ENCODE measurements at regions not wholly inside any gene's neighbourhood (a gene's known extent, or its start where the extent isn't known, plus 50 kb on each side); places are given as distances from the start of the nearest gene placed in this dataset.

- no peaks in the 10 kb centered on the region for H3K36me3 ChIP-seq (ENCODE audit: control insufficient read depth, insufficient read depth, low read length)
- H3K4me2 ChIP-seq (ENCODE audit: extremely low read depth, insufficient read depth, low read length): no peak overlapping the region
- H3K4me1 ChIP-seq (ENCODE audit: control insufficient read depth, extremely low read depth, insufficient read depth, low read length): no peaks in the 10 kb centered on the region
- H3K79me2 ChIP-seq (ENCODE audit: control insufficient read depth, insufficient read depth, low read length): no peaks in the 10 kb centered on the region
- no peak overlapping the region for H2AFZ ChIP-seq (ENCODE audit: low read length)
- TF ChIP-seq CTCF (conservative IDR thresholded peaks at IDR 0.05 in 1 of 2, IDR thresholded peaks at IDR 0.05 in 1 of 2; ENCODE audit: low read depth in 1 of 2, low read length in 2 of 2) (no peak), EZH2 (IDR thresholded peaks at IDR 0.05; ENCODE audit: low read length, missing control alignments) (no peak)
- no peak overlapping the region for H3K27ac ChIP-seq (ENCODE audit: insufficient read depth, low read length)
- H3K9ac ChIP-seq (ENCODE audit: insufficient read depth, low read length): no peak overlapping the region
- DNase-seq (ENCODE audit: low read depth in 2 of 2): no peak
- no peaks in the 10 kb centered on the region for H3K9me3 ChIP-seq (ENCODE audit: control insufficient read depth, insufficient read depth, low read depth, low read length)
- H3K27me3 ChIP-seq (ENCODE audit: control insufficient read depth, insufficient read depth, low read length): no peaks in the 10 kb centered on the region
- H3K4me3 ChIP-seq (replicated peaks in 1 of 4; ENCODE audit: control extremely low read depth in 1 of 4, insufficient read depth in 1 of 4, low read depth in 3 of 4, low read length in 4 of 4): no peak overlapping the region
- no peaks in the 10 kb centered on the region for H4K20me1 ChIP-seq (ENCODE audit: control insufficient read depth, extremely low read depth, insufficient read depth, low read length)
Measured at GRCh38 chr13:104004572-104004971, 938.4 kb upstream of the SLC10A2 start.

- Histone ChIP-seq H4K20me1 (ENCODE audit: control insufficient read depth, extremely low read depth, insufficient read depth, low read length) (no peaks in the 10 kb centered on the region), H3K9ac (ENCODE audit: insufficient read depth, low read length) (no peak overlapping the region), H3K4me2 (ENCODE audit: extremely low read depth, insufficient read depth, low read length) (no peak overlapping the region), H3K27ac (ENCODE audit: insufficient read depth, low read length) (no peak overlapping the region), H3K4me1 (ENCODE audit: control insufficient read depth, extremely low read depth, insufficient read depth, low read length) (no peaks in the 10 kb centered on the region), H3K27me3 (ENCODE audit: control insufficient read depth, insufficient read depth, low read length) (no peaks in the 10 kb centered on the region), H2AFZ (ENCODE audit: low read length) (no peak overlapping the region), H3K4me3 (replicated peaks in 1 of 4; ENCODE audit: control extremely low read depth in 1 of 4, insufficient read depth in 1 of 4, low read depth in 3 of 4, low read length in 4 of 4) (no peak overlapping the region), H3K9me3 (ENCODE audit: control insufficient read depth, insufficient read depth, low read depth, low read length) (no peaks in the 10 kb centered on the region), H3K36me3 (ENCODE audit: control insufficient read depth, insufficient read depth, low read length) (no peaks in the 10 kb centered on the region), H3K79me2 (ENCODE audit: control insufficient read depth, insufficient read depth, low read length) (no peaks in the 10 kb centered on the region)
- DNase-seq (ENCODE audit: low read depth in 2 of 2): no peak
- no peak for TF ChIP-seq EZH2 (IDR thresholded peaks at IDR 0.05; ENCODE audit: low read length, missing control alignments)
Measured at GRCh38 chr13:104002216-104002615, 936.0 kb upstream of the SLC10A2 start.

GRCh38 chr13:104001766-104002165 lies 935.5 kb upstream of the SLC10A2 start:
- Histone ChIP-seq H3K36me3 (ENCODE audit: control insufficient read depth, insufficient read depth, low read length) (no peaks in the 10 kb centered on the region), H3K4me2 (ENCODE audit: extremely low read depth, insufficient read depth, low read length) (no peak overlapping the region), H3K79me2 (ENCODE audit: control insufficient read depth, insufficient read depth, low read length) (no peaks in the 10 kb centered on the region), H3K27ac (ENCODE audit: insufficient read depth, low read length) (no peak overlapping the region), H3K4me3 (replicated peaks in 1 of 4; ENCODE audit: control extremely low read depth in 1 of 4, insufficient read depth in 1 of 4, low read depth in 3 of 4, low read length in 4 of 4) (no peak overlapping the region), H3K9ac (ENCODE audit: insufficient read depth, low read length) (no peak overlapping the region), H2AFZ (ENCODE audit: low read length) (no peak overlapping the region), H3K27me3 (ENCODE audit: control insufficient read depth, insufficient read depth, low read length) (no peaks in the 10 kb centered on the region), H4K20me1 (ENCODE audit: control insufficient read depth, extremely low read depth, insufficient read depth, low read length) (no peaks in the 10 kb centered on the region), H3K9me3 (ENCODE audit: control insufficient read depth, insufficient read depth, low read depth, low read length) (no peaks in the 10 kb centered on the region), H3K4me1 (ENCODE audit: control insufficient read depth, extremely low read depth, insufficient read depth, low read length) (no peaks in the 10 kb centered on the region)
- no peak for DNase-seq (ENCODE audit: low read depth in 2 of 2)
- TF ChIP-seq EZH2 (IDR thresholded peaks at IDR 0.05; ENCODE audit: low read length, missing control alignments) (no peak), CTCF (conservative IDR thresholded peaks at IDR 0.05 in 1 of 2, IDR thresholded peaks at IDR 0.05 in 1 of 2; ENCODE audit: low read depth in 1 of 2, low read length in 2 of 2) (no peak)
